GM12865 (cell line): ENCODE measurements at regions not wholly inside any gene's neighbourhood (a gene's known extent, or its start where the extent isn't known, plus 50 kb on each side); places are given as distances from the start of the nearest gene placed in this dataset.
"Not testable (repeated sequence)": the region's sequence is repeated elsewhere in the genome, so short reads cannot be mapped to it uniquely, and the experiment has no call there.

Source experiments
- DNase-seq: peaks from one replicate; pipeline ENCODE4 v3.0.0; 2010; ENCODE audit warnings: low read depth
- H3K4me3 ChIP-seq: 2 replicates; pipeline ENCODE4 v1.5.1; 2011; ENCODE audit warnings: mild to moderate bottlenecking, low read depth, low read length, control low read depth
- TF ChIP-seq, protein P1 (sequence below): IDR thresholded peaks from 2 replicates; pipeline ENCODE4 v1.5.1; 2011; ENCODE audit warnings: low read length, control low read depth, low read depth, inconsistent platforms; ENCODE audit not compliant: insufficient read depth; ENCODE audit errors: missing control alignments

DNA sequence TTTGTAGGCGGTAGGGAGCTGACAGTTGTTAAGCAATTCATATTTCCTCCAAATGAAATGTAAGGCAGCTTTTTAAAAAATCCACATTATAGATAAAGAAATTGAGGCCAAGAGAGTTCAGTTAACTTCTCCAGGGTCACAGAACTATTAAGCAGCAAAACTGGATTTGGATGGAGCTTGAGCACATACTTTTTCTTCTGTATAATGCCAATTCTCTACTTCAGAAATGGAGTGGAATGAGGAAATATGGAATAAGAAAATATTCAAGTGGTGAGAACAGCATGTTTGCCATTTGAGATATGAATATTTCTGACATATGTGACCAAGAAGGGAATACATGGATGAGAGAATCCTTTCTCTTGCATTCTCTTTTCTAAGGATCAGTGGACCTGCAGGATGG, 233.1 kb downstream of the FOXG1 start:
- H3K4me3 ChIP-seq, result no peak overlapping the region
- no peak for DNase-seq
- TF ChIP-seq, protein P1, sequence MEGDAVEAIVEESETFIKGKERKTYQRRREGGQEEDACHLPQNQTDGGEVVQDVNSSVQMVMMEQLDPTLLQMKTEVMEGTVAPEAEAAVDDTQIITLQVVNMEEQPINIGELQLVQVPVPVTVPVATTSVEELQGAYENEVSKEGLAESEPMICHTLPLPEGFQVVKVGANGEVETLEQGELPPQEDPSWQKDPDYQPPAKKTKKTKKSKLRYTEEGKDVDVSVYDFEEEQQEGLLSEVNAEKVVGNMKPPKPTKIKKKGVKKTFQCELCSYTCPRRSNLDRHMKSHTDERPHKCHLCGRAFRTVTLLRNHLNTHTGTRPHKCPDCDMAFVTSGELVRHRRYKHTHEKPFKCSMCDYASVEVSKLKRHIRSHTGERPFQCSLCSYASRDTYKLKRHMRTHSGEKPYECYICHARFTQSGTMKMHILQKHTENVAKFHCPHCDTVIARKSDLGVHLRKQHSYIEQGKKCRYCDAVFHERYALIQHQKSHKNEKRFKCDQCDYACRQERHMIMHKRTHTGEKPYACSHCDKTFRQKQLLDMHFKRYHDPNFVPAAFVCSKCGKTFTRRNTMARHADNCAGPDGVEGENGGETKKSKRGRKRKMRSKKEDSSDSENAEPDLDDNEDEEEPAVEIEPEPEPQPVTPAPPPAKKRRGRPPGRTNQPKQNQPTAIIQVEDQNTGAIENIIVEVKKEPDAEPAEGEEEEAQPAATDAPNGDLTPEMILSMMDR, result no peak

DNA sequence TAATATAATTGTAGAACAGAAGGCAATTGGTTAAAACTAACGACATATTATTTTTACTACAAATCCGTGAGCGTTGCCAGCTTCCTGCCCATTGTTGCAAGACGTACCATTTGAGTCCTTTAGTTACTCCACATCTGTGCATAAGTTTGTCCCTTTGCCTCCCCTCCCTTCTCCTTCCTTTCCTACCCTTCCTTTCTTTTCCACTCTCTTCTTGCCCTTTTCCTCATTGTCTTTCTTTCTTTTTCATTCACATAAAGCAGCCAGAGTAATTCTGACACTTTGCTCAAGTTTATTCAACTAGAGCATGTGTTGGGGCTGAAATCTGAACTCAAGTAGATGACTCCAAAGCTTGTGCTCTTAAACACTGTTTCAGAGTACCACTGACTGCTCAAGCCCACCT, 239.1 kb downstream of the FOXG1 start:
- no peak overlapping the region for H3K4me3 ChIP-seq
- no peak for DNase-seq
- TF ChIP-seq, protein P1, result no peak

DNA sequence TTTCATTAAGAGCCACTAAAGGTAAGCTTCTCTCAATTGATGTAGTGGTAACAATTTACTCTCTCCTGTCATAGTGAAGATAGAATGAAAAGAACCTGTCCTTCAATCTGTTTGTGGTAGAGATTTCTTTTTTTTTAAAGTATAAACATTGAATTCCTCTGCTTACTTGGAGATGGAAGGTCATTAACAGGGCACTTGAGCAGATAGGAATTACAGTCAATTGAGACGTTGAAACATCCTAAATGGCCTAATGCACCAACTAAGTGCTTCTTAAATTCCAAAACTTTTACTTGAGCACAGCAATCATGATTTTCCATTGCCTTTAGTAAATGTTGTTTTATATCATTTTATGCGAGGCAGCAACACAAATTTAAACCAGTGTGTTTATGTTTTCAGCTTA, 241.4 kb downstream of the FOXG1 start:
- H3K4me3 ChIP-seq, result no peak overlapping the region
- TF ChIP-seq, protein P1, result no peak
- no peak for DNase-seq

DNA sequence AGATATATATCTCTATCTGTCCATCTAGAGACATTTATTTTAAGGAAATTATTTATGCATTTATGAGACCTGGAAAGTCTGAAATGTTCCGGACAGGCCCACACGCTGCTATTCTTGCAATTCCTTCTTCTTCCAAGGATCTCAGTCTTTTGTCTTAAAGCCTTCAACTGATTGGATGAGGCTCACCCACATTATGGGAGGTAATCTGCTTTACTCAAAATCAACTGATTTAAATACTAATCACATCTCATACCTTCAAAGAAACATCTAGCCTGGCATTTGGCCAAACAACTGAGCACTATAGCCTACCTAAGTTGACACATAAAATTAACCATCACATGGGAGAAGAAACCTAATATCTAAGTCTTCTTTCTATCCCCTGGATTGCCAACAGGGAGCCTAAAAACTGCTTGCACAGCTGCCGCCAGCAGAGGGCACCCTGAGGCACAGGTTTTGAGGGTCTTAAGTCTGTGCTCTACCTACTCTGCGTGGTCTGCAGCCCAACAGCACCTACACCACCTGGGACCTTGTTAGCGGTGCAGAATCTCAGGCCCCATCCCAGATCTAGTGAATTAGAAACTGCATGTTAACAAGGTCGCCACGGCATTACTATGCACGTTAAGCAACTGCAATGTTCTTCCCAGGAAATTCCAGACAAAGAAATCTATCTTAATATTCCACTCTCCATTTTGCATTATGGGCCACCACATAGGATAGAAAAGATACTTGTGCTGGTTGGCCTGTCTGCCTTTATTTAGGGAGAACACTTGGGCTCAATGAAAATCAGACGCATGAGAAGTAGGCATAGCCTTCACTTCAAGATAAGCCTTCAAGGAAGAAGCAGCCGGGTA, 249.7 kb downstream of the FOXG1 start:
- peak; percentile 70 for DNase-seq
- no peak overlapping the region for H3K4me3 ChIP-seq
- TF ChIP-seq, protein P1, result peak; percentile 67

DNA sequence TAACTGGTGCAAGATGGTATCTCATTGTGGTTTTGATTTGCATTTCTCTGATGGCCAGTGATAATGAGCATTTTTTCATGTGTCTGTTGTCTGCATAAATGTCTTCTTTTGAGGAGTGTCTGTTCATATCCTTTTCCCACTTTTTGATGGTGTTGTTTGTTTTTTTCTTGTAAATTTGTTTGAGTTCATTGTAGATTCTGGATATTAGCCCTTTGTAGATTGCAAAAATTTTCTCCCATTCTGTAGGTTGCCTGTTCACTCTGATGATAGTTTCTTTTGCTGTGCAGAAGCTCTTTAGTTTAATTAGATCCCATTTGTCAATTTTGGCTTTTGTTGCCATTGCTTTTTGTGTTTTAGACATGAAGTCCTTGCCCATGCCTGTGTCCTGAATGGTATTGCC, 256.9 kb downstream of the FOXG1 start:
- H3K4me3 ChIP-seq, DNase-seq: not testable (repeated sequence)

DNA sequence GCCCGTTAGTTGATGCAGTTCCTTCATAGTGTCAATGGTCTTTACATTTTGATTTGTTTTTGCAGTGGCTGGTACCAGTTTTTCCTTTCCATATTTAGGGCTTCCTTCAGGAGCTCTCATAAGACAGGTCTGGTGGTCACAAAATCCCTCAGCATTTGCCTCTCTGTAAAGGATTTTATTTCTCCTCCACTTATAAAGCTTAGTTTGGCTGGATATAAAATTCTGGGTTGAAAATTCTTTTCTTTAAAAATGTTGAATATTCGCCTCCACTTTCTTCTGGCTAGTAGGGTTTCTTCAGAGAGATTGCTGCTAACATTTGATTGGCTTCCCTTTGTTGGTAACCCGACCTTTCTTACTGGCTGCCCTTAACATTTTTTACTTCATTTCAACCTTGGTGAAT, 260.9 kb downstream of the FOXG1 start:
- DNase-seq, result not testable (repeated sequence)

DNA sequence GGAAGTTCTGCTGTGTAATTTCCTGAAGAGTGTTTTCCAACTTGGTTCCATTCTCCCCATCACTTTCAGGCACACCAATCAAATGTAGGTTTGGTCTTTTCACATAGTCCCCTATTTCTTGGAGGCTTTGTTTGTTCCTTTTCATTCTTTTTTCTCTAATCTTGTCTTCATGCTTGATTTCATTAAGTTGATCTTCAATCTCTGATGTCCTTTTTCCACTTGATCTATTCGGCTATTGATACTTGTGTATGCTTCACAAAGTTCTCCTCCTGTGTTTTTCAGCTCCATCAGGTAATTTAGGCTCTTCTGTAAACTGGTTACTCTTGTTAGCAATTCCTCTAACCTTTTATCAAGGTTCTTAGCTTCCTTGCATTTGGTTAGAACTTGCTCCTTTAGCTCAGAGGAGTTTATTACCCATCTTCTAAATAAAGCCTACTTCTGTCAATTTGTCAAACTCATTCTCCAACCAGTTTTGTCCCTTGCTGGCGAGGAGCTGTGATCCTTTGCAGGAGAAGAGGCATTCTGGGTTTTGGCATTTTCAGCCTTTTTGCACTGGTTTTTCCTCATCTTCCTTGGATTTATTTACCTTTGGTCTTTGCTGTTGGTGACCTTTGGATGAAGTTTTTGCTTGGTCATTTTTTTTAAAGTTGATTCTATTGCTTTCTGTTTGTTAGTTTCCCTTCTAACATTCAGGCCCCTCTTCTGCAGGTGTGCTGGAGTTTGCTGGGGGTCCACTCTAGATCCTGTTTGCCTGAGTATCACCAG, 261.5 kb downstream of the FOXG1 start:
- not testable (repeated sequence) for H3K4me3 ChIP-seq, DNase-seq

More for the DNA sequence above, 260.9 kb downstream of the FOXG1 start:
- H3K4me3 ChIP-seq, result not testable (repeated sequence)

DNA sequence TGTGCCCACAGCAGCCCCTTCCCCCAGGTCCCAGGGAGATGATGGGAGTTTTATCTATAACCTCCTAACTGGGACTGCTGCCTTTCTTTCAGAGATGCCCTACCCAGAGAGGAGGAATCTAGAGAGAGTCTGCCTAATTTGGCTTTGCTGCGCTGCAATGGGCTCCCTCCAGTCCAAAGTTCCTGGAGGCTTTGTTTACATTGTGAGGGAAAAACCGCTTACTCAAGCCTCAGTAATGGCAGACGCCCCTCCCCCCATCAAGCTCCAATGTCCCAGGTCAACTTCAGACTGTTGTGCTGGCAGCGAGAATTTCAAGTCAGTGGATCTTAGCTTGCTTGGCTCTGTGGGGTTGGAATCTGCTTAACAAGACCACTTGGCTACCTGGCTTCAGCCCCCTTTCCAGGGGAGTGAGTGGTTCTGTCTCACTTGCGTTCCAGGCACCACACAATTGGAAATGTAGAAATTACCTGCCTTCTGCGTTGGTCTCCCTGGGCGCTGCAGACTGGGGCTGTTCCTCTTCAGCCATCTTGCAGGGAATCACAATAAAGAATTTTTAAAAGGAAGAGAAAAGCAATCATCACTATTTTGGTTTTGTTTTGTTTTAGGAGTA, 262.5 kb downstream of the FOXG1 start:
- DNase-seq, result no peak
- TF ChIP-seq, protein P1, result no peak
- H3K4me3 ChIP-seq, result no peak overlapping the region
